ENCODE measurements at regions not wholly inside any gene's neighbourhood (a gene's known extent, or its start where the extent isn't known, plus 50 kb on each side); places are given as distances from the start of the nearest gene placed in this dataset. TPM values are rescaled to one million over a fixed set of nuclear protein-coding genes. Genes with fewer than 3 reads are reported as not detected.

DNA sequence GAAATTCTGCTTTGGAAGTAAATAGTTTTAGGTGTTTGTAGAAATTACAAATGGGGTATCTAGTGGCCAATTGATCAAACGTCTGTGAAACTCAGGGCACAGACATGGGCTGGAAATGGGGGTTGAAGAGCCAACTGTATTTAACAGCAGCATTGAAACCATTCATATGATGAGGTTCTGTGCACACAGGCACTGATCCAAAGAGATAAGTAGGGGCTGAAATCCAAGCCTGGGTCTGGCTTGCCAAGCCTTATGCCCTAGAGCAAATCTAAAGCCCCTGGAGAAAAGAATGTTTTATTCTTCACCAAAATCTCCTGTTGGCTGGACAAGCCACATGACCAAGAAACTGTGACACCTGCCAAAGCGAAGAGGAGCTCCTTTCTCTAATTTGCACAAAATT, 67.6 kb upstream of the ST6GALNAC5 start:
- no peak for TF ChIP-seq EZH2phosphoT487 (IDR thresholded peaks at IDR 0.05)
- TF ChIP-seq, protein P1, sequence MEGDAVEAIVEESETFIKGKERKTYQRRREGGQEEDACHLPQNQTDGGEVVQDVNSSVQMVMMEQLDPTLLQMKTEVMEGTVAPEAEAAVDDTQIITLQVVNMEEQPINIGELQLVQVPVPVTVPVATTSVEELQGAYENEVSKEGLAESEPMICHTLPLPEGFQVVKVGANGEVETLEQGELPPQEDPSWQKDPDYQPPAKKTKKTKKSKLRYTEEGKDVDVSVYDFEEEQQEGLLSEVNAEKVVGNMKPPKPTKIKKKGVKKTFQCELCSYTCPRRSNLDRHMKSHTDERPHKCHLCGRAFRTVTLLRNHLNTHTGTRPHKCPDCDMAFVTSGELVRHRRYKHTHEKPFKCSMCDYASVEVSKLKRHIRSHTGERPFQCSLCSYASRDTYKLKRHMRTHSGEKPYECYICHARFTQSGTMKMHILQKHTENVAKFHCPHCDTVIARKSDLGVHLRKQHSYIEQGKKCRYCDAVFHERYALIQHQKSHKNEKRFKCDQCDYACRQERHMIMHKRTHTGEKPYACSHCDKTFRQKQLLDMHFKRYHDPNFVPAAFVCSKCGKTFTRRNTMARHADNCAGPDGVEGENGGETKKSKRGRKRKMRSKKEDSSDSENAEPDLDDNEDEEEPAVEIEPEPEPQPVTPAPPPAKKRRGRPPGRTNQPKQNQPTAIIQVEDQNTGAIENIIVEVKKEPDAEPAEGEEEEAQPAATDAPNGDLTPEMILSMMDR (IDR thresholded peaks at IDR 0.05), result no peak
- no peak for TF ChIP-seq EZH2 (IDR thresholded peaks at IDR 0.05)
- H3K79me2 ChIP-seq (ENCODE audit: low read depth), result no peaks in the 10 kb centered on the region
- H4K20me1 ChIP-seq (ENCODE audit: low read depth), result no peaks in the 10 kb centered on the region
- Mint-ChIP-seq H3K9me3 (no peaks in the 10 kb centered on the region), H3K4me1 (no peaks in the 10 kb centered on the region), H3K4me3 (no peak overlapping the region), H3K27me3 (ENCODE audit: insufficient read depth, low read depth) (no peaks in the 10 kb centered on the region), H3K36me3 (no peaks in the 10 kb centered on the region), H3K27ac (no peak overlapping the region)
- no peak overlapping the region for H3K4me2 ChIP-seq
- H3K4me3 ChIP-seq, result no peak overlapping the region
- H3F3A ChIP-seq (ENCODE audit: low read depth), result no peaks in the 10 kb centered on the region
- H3K4me1 ChIP-seq, result no peaks in the 10 kb centered on the region
- no peak for DNase-seq (ENCODE audit: low spot score)
- H3K36me3 ChIP-seq, result no peaks in the 10 kb centered on the region
- H3K27ac ChIP-seq, result no peak overlapping the region
- H3K27me3 ChIP-seq, result no peaks in the 10 kb centered on the region
- no peak overlapping the region for H3K9ac ChIP-seq
- H2AFZ ChIP-seq (replicated peaks), result no peak overlapping the region
- no peaks in the 10 kb centered on the region for H3K9me3 ChIP-seq (ENCODE audit: low read depth)

DNA sequence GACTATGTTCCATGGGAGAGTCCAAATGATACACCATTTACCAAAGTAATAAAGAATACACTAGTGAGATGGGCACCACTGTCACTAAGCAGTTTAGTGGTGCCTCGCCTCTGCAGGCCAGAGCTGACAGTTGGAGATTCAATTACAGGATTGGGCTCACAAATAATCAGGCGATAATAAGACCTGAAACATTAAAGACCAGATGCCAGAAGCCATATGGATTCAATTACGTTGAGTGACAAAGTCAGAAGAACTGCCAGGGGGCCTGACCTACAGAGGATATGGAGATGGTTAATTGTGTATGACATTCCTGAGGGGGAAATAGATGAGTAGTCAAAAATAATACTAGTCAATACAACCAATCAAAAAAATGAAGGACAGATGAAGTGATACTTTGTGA, 65.2 kb upstream of the ST6GALNAC5 start:
- Histone ChIP-seq H3K36me3 (no peaks in the 10 kb centered on the region), H3K27me3 (no peaks in the 10 kb centered on the region), H2AFZ (replicated peaks) (no peak overlapping the region), H3K79me2 (ENCODE audit: low read depth) (no peaks in the 10 kb centered on the region), H3K27ac (no peak overlapping the region), H3K4me3 (no peak overlapping the region), H3K9ac (no peak overlapping the region), H3K9me3 (ENCODE audit: low read depth) (no peaks in the 10 kb centered on the region), H3K4me2 (no peak overlapping the region), H3F3A (ENCODE audit: low read depth) (no peaks in the 10 kb centered on the region), H3K4me1 (no peaks in the 10 kb centered on the region), H4K20me1 (ENCODE audit: low read depth) (no peaks in the 10 kb centered on the region)
- no peaks in the 10 kb centered on the region for H3K9me3 Mint-ChIP-seq
- no peaks in the 10 kb centered on the region for H3K36me3 Mint-ChIP-seq
- H3K4me3 Mint-ChIP-seq, result no peak overlapping the region
- H3K4me1 Mint-ChIP-seq, result no peaks in the 10 kb centered on the region
- DNase-seq (ENCODE audit: low spot score), result no peak
- no peak overlapping the region for H3K27ac Mint-ChIP-seq
- TF ChIP-seq EZH2 (IDR thresholded peaks at IDR 0.05) (no peak), EZH2phosphoT487 (IDR thresholded peaks at IDR 0.05) (no peak)
- TF ChIP-seq, protein P1 (IDR thresholded peaks at IDR 0.05), result no peak
- no peaks in the 10 kb centered on the region for H3K27me3 Mint-ChIP-seq (ENCODE audit: insufficient read depth, low read depth)

DNA sequence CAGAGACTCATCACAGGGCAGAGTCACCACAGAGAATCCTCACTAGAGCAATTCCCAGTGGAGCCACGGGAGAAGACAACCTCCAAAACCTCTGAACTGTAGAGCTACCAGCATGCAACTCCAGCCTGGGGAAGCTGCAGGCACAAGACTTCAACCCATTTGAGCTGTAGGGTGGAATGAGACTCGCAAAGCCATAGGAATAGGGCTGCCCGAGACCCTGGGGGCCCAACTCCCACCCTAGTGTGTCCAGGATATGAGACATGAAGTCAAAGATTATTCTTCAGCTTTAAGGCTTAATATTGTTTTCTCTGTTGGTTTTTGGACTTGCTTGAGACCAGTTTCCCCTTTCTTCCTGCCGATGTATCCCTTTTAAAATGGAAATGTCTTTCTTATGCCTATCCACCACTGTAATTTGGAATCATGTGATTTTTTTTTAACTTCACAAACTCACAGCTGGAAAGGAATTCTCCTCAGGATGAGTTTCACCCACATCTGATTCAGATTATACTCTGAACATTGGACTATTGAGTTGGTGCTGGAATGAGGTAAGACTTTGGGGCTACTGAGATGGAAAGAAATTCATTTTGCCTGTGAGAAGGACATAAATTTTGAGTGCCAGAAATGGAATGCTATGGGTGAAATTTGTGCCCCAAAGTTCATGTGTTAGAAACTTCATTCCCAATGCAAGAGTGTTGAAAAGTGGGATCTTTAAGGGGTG, 59.6 kb upstream of the ST6GALNAC5 start:
- Histone ChIP-seq H3K9ac (no peak overlapping the region), H2AFZ (replicated peaks) (no peak overlapping the region), H3K79me2 (ENCODE audit: low read depth) (no peaks in the 10 kb centered on the region), H3K9me3 (ENCODE audit: low read depth) (no peaks in the 10 kb centered on the region), H3K4me2 (no peak overlapping the region), H4K20me1 (ENCODE audit: low read depth) (no peaks in the 10 kb centered on the region), H3K36me3 (no peaks in the 10 kb centered on the region), H3K27ac (no peak overlapping the region), H3K4me1 (no peaks in the 10 kb centered on the region), H3K27me3 (no peaks in the 10 kb centered on the region), H3K4me3 (no peak overlapping the region), H3F3A (ENCODE audit: low read depth) (no peaks in the 10 kb centered on the region)
- Mint-ChIP-seq H3K4me3 (no peak overlapping the region), H3K36me3 (no peaks in the 10 kb centered on the region), H3K27ac (peak overlapping the region; percentile 12), H3K27me3 (ENCODE audit: insufficient read depth, low read depth) (peaks cover 2% of the 10 kb centered on the region), H3K9me3 (peaks cover 2% of the 10 kb centered on the region), H3K4me1 (peaks cover 6% of the 10 kb centered on the region)
- no peak for DNase-seq (ENCODE audit: low spot score)
- no peak for TF ChIP-seq EZH2phosphoT487 (IDR thresholded peaks at IDR 0.05)
- TF ChIP-seq EZH2 (IDR thresholded peaks at IDR 0.05), result no peak
- TF ChIP-seq, protein P1 (IDR thresholded peaks at IDR 0.05), result no peak

Small RNAs in the stretch of these regions (small RNA-seq; reads per million reads assigned to genes)
- not detected for gene RNU6-161P
